GM19025 (cell line): ENCODE measurements at regions not wholly inside any gene's neighbourhood (a gene's known extent, or its start where the extent isn't known, plus 50 kb on each side); places are given as distances from the start of the nearest gene placed in this dataset.

Source experiments
- ATAC-seq: cut with Tn5 transposase; IDR thresholded peaks from one replicate; pipeline ENCODE4 v1.9.1; 2021; ENCODE audit warnings: mild to moderate bottlenecking, low read depth, moderate library complexity; ENCODE audit not compliant: unreplicated experiment

DNA sequence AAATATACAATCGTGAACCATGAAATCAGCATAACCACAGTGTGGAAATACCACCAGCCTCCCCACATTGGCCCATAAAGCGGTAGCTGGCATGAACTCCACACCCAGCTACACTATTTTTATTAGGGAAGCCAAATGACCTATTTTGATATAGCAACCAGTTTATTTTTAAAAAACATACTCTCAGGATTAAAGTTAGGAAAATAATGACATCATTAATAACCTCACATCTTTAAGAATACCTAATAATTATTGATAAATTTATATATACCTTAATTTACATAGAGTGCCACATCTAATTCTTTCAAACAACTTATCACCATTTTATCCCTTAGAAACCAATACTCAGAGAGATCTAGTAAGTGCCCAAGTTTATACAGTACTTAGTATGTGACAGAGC is 692.0 kb upstream of the PKDCC start:
- no peak for ATAC-seq

DNA sequence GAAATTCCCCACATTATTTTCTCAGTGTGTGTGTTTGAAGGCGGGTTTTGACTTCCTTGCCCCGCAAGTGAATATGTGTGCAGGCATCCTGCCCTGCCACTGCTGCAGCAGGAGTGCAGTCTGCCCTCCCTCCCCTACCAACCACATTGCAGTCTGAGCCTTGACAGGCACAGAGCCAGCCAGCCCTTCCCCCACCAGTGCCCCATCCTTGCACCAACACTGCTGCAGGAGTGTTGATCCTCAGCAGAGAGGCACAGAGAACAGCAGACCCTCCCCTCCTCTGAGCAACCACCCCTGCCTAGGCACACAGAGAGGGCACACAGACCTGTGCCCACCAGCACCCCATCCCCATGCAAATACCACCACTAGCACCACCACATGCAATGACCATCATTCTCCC is 683.0 kb upstream of the PKDCC start:
- ATAC-seq, result no peak

DNA sequence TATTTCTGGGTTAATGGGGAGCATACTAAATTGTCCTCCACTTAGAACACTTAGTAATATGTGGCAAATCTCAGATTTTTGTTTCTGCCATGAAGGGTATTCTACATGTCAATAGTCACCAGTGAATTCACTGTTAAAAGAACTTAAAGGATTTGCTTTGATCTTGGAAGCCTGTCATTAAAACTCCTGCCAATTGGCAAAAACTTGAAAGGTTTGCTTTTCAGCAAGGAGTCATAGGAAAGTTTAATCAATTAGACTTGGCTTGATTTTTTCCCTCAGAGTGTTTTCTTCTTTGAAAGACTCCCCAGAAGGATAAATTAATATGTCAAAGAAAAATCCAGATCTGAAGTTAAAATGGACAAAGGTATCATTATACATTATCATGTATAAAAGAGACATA is 671.9 kb upstream of the PKDCC start:
- no peak for ATAC-seq

- no peak for ATAC-seq
Measured at GRCh38 chr2:41377837-41378236, 670.0 kb upstream of the PKDCC start.

DNA sequence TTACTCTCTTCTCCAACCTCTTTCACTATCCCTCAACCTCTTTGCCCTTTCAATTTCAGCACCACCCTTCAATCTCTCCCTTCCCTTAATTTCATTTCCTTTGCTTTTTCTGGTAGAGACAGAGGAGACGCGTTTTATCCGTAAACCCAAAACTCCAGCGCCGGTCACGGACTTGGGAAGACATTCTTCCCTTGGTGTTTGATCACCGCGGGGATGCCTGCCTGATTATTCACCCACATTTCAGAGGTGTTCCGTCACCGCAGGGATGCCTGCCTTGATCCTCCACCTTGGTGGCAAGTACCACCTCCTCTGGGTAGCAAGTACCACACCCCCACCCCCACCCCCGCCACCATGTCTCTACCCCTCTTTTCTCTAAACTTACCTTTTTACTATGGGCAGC is 669.4 kb upstream of the PKDCC start:
- ATAC-seq, result no peak

GRCh38 chr2:41379496-41380221 is 668.2 kb upstream of the PKDCC start:
- ATAC-seq, result no peak

GRCh38 chr2:41381701-41382100 is 666.1 kb upstream of the PKDCC start:
- ATAC-seq, result no peak

DNA sequence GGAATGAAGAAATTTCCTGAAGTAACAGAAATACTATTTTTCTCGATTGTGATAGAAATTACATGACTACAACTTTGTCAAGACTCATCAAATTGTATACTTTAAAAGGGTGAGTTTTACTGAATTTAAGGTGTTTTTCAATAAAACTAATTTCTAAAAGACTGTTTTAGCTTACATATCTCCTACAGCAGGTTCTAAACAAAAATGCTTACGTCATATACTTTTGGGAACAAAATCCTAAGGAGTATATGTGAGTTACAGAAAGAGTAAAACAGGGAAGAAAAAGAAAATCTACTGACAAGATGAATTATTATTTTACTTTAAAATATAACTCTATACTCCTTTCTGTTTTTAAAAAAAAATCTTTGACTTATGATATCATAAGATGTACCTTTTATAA is 660.3 kb upstream of the PKDCC start:
- no peak for ATAC-seq

- no peak for ATAC-seq
Measured at GRCh38 chr2:41393621-41394020, 654.2 kb upstream of the PKDCC start.

- no peak for ATAC-seq
Measured at GRCh38 chr2:41394541-41394940, 653.3 kb upstream of the PKDCC start.

DNA sequence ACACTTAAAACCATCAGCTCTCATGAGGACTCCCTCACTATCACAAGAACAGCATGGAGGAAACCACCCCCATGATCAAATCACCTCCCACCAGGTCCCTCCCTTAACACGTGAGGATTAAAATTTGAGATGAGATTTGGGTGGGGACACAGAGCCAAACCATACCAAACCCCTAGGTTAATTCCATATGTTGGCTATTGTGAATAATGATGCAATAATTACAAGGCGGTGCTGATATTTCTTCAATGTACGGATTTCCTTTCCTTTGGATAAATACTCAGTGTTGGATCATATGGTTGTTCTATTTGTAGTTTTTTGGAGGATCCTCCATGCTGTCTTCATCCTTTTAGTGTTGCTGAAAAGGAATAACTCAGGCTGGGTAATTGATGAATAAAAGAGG is 652.1 kb upstream of the PKDCC start:
- no peak for ATAC-seq

DNA sequence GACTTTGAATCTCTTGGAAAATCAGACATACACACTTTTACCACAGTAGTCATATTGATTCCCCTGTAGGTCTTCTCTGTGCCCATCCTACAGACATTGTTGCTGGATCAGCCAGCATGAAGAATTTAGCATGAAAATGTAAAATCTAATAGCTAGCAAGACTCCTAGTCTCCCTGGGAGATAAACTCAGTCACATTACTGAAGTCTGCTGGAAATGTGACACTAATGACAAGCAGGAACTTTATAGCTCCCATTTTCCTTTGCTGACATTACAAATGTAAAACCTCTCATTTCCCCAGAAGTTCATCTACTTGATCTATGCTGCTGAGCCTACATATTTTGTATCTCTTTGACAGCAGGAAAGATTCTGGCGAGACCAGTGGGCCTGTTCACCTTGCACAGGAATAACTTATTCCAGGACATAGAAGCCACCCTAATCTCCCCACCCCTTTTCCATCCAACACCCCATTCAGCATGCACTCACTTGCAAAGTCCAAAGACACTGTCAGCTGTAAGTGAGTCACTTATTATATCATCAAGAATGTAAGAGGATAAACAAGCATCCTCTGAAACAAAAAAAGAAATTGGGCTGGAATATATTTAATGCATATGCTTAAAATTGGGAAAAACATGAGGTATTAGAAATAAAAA is 648.3 kb upstream of the PKDCC start:
- no peak for ATAC-seq

DNA sequence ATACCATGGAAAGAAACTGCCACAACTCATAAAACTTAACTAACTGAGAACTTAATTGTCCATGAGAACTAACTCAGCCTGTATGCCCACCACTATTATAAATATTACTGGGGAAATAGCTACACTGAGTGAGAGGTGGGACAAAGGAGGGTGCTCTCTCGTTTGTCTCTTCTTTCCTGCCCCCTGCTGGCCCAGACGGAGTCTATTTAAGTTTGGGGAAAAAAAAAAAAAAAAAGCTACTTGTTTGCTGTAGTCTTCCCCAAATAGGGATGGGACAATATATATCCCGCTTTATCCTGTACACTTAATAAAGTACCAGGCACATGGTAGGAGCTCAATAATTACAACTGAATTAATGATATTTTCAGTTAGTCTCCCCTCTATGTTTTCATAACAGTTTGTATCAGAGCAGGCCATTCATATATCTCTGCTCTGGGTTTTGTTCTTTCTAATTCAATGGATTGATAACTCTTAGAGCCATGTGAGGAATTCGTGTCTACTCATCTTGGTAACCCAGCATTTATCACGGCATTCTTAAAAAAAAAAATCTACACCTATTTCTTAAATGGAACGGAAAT is 647.6 kb upstream of the PKDCC start:
- ATAC-seq, result no peak

GRCh38 chr2:41405441-41405840 is 642.4 kb upstream of the PKDCC start:
- no peak for ATAC-seq

- ATAC-seq, result no peak
Measured at GRCh38 chr2:41409328-41409727, 638.5 kb upstream of the PKDCC start.

DNA sequence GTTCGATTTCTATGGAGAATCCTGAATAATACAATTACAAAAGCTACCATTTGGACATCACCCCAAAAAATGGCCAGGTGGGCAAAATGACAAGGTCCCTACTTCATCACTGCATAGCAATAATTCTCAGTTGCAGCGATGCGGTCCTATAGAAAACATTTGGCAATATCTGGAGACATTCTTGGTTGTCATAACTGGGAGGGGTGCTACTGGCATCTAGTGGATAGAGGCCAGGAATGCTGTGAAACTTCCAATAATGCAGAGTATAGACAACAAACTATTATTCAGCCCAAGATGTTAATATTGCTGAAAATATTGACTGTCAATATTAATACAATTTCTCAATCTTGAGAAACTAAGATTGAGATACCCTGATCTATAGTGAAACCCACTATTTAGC is 637.8 kb upstream of the PKDCC start:
- no peak for ATAC-seq

DNA sequence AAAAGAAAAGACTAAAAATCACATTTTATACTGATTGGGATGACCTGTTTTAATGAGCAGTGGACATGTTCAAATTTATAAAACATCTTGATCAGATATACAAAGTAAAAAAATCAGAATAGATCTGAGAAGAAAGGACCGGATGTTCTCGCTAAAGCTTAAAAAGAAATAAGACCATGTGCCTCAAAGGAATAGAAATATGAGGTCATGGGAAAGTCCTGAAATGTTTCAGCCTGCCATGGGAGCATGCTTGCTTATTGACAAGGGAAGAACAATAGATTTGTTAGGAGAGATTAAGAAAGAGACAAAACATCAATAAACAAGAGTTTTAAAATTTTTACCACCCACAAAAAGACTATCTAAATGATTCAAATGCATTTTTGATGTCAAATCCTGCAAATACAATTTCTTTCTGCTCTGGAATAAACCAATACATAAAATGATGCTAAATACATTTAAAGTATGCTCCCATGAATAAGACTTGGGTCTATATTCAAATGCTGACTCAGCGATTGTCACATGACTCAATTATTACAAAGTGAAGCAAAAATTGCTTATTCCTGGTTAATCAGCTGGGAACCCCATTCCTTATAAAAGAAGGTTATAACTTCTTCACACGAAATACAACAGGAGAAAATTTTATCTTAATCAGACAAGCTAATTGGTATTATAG is 633.9 kb upstream of the PKDCC start:
- ATAC-seq, result no peak

- ATAC-seq, result no peak
Measured at GRCh38 chr2:41414486-41415230, 633.2 kb upstream of the PKDCC start.

DNA sequence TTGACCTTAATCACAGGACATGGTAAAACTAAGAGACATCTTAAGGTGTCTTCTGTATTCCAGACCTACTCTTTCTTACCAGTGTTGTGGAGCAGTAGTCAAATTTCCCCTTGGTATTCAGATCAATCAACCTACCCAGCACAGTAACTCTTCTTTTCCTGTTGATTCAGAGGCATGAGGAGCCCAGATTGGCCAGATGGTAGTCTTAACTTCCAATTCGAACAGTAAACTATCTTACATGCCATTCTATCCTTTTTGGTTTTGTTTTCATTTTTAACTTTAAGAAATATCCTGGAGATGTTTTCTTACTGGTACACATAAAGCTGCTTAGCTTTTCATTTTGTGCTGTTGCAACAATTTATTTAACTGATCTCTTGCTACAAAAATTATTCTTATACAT is 630.3 kb upstream of the PKDCC start:
- no peak for ATAC-seq

DNA sequence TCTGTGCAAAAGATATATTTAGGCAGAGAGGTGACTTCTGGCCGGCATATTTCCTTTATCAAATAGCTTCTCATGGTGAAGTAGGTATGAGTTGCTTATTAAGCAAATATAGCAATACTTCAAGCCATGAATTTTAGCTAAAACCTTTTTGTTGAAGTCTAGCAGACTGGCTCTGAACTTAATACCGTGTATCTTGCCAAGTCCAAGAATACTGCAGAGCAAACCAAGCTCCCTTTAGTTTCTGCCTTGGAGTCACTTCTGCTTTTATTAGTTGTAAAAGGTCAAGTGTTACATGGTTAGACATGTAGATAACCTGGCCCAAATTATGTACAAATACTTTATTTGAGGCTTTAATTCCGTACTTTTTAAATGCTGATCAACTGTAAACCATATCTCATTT is 627.6 kb upstream of the PKDCC start:
- no peak for ATAC-seq

- ATAC-seq, result no peak
Measured at GRCh38 chr2:41420872-41421271, 626.9 kb upstream of the PKDCC start.
